HT1080 (cell line): ENCODE measurements at regions not wholly inside any gene's neighbourhood (a gene's known extent, or its start where the extent isn't known, plus 50 kb on each side); places are given as distances from the start of the nearest gene placed in this dataset.
"Not testable (repeated sequence)": the region's sequence is repeated elsewhere in the genome, so short reads cannot be mapped to it uniquely, and the experiment has no call there.

Source experiments
- DNase-seq: peaks from one replicate; pipeline ENCODE4 v3.0.0-alpha.2; 2015; ENCODE audit warnings: low read depth

DNA sequence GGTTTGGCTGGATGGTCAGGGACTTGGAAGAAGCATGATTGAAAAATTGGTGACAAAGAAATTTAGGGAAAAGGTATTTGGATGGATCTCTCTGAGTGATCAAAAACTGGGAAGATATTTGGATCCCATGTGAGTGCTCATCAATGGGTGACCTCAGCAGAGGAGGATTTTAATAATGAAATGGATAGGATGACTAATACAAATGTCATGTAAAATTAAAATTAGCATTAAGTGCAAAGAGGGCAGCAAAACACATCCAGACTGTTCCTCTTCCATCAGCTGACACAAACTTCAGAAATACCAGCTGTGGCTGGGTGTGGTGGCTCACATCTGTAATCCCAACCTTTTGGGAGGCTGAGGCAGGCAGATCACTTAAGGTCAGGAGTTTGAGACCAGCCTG, 151.7 kb downstream of the THBS2 start:
- DNase-seq: peak; percentile 15

GRCh38 chr6:169101036-169101805, 152.4 kb downstream of the THBS2 start:
- no peak for DNase-seq

- DNase-seq: peak; percentile 42
Observed at GRCh38 chr6:169099411-169100202, 154.0 kb downstream of the THBS2 start.

DNA sequence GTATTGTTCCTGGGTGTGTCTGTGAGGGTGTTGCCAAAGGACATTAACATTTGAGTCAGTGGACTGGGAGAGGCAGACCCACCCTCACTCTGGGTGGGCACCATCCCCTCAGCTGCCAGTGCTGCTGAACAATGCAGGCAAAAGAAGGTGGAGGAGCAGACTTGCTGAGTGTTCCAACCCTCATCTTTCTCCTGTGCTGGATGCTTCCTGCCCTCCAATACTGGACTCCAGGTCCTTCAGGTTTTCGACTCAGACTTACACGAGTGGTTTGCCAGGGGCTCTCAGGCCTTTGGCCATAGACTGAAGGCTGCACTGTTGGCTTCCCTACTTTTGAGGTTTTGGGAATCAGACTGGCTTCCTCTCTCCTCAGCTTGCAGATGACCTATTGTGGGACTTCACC, 155.0 kb downstream of the THBS2 start:
- not testable (repeated sequence) for DNase-seq

- DNase-seq: no peak
Observed at GRCh38 chr6:169098116-169098515, 155.5 kb downstream of the THBS2 start.

GRCh38 chr6:169097381-169097959, 156.2 kb downstream of the THBS2 start:
- DNase-seq: peak; percentile 92

- no peak for DNase-seq
Observed at GRCh38 chr6:169096388-169096787, 157.3 kb downstream of the THBS2 start.

DNA sequence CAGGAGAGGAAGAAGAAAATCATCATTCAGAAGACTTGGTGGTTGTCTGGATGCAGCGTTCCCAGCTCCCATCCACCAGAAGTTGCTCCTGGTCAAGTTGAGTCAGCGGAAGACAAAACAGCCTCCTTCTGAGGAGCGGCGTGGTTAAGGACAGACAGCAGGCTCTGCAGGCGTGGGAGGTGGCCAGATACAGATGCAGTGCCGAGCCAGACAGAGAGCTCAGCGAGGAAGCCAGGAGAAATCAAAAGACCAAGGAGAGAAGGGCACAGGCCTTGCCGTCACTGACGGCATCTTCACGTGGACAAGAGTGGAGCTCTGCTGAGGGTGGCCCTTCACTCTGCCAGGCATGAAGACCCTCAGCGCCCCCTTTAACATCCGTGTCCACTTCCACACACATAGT, 158.5 kb downstream of the THBS2 start:
- DNase-seq: no peak

- no peak for DNase-seq
Observed at GRCh38 chr6:169094552-169094950, 159.1 kb downstream of the THBS2 start.

GRCh38 chr6:169093770-169094551, 159.7 kb downstream of the THBS2 start:
- no peak for DNase-seq

DNA sequence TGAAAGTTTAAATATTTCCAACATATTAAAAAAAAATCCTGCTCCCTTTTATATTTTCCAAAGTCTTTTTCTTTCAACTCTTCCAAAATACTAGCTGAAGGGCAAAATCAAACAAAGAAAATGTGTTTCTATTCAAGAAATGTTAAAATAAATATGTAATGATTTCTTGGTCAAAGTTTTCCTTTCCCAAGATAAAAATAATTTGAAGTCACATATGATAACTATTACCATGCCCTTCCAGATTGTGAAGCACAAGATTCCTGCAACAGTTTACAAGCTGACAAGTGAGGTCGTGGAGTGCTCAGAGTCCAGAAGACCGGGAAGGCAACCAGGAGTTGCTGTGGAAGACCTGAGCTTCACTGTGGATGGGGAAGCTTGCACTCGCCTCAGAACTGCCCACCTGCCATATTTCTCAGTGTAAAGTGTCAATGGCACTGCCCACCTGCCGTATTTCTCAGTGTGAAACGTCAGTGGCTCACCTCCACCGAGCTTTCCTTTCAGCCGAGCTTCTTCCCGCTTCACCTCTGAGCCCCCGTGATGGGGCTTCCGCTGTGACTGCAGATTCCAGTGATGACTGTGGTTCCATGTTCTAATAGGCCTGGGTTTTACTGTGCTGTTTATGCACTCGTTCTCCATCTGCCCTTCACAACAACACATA, 160.5 kb downstream of the THBS2 start:
- DNase-seq: no peak

- no peak for DNase-seq
Observed at GRCh38 chr6:169092375-169092774, 161.3 kb downstream of the THBS2 start.

DNA sequence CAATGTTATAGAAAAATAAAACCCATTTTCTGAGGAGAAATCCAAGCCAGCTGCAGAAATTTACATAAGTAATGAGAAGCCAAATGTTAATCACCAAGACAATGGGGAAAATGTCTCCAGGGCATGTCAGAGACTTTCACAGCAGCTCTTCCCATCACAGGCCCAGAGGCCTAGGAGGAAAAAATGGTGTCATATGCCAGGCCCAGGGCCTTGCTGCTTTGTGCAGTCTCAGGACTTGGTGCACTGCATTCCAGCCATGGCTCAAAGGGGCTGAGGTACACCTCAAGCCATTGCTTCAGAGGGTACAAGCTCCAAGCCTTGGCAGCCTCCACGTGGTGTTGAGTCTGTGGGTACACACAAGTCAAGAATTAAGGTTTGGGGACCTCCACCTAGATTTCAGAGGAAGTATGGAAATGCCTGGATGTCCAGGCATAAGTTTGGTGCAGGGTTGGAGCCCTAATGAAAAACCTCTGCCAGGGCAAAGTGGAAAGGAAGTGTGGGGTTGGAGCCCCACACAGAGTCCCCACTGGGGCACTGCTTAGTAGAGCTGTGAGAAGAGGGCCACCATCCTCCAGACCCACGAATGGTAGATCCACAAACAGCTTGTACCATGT, 163.0 kb downstream of the THBS2 start:
- DNase-seq: not testable (repeated sequence)

GRCh38 chr6:169088762-169089161, 164.9 kb downstream of the THBS2 start:
- DNase-seq: no peak

DNA sequence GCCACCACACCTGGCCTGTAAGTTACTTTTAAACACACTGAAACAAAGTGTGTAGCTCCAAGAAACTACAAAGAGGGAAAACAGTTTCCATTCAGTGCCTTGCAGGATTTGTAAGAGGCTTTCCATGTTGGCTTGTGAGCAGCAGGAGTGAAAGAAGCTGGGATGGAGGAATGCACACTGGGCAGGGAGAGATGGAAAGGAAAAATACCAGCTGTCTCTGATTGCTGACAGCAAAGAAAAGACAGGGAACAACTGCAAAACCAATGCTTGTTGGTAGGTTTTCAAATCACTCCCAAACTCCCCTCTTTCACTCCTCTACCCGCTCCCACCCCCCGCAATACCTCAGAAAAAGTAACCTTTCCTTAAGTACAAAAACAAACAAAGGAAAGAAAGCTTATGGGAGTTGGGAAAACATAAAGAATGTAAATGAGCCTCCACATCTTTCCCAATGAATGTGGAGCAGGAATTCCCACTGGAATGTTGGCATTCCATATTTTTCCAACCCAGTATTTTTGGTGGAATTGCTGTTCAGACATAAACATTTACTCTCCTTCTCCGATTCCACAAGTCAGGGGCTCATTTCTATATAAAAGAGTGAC, 166.1 kb downstream of the THBS2 start:
- no peak for DNase-seq

GRCh38 chr6:169086616-169087015, 167.0 kb downstream of the THBS2 start:
- not testable (repeated sequence) for DNase-seq

- DNase-seq: no peak
Observed at GRCh38 chr6:169086020-169086419, 167.6 kb downstream of the THBS2 start.

- no peak for DNase-seq
Observed at GRCh38 chr6:169085466-169085865, 168.2 kb downstream of the THBS2 start.

GRCh38 chr6:169084557-169084956, 169.1 kb downstream of the THBS2 start:
- not testable (repeated sequence) for DNase-seq

- no peak for DNase-seq
Observed at GRCh38 chr6:169084067-169084466, 169.6 kb downstream of the THBS2 start.
